Hepatocyte (in vitro differentiated cells): ENCODE measurements at regions not wholly inside any gene's neighbourhood (a gene's known extent, or its start where the extent isn't known, plus 50 kb on each side); places are given as distances from the start of the nearest gene placed in this dataset.
"Not testable (repeated sequence)": the region's sequence is repeated elsewhere in the genome, so short reads cannot be mapped to it uniquely, and the experiment has no call there.

Experiments used
- DNase-seq: peaks from one replicate; pipeline ENCODE4 v3.0.0-alpha.2; 2016; ENCODE audit warnings: low spot score
- H2AFZ ChIP-seq: fragments of 200-600 bp; sonication (generic); 2 replicates; pipeline ENCODE4 v1.6.0; 2016; ENCODE audit warnings: antibody characterized with exemption, mild to moderate bottlenecking
- H3K27ac ChIP-seq: fragments of 200-600 bp; sonication (generic); 2 replicates; pipeline ENCODE4 v1.5.1; 2016; ENCODE audit warnings: mild to moderate bottlenecking
- H3K27me3 ChIP-seq: fragments of 200-600 bp; sonication (generic); 2 replicates; pipeline ENCODE4 v1.6.1; 2016
- H3K36me3 ChIP-seq: fragments of 200-600 bp; sonication (generic); replicated peaks from 2 replicates; pipeline ENCODE4 v1.5.1; 2016; ENCODE audit warnings: low read depth; ENCODE audit not compliant: insufficient read depth
- H3K4me1 ChIP-seq: fragments of 200-600 bp; sonication (generic); 2 replicates; pipeline ENCODE4 v1.5.1; 2016; ENCODE audit warnings: mild to moderate bottlenecking, moderate library complexity; ENCODE audit not compliant: insufficient read depth
- H3K4me2 ChIP-seq: fragments of 200-600 bp; sonication (generic); 2 replicates; pipeline ENCODE4 v1.6.0; 2016
- H3K4me3 ChIP-seq: fragments of 200-600 bp; sonication (generic); 2 replicates; pipeline ENCODE4 v1.5.1; 2016; ENCODE audit warnings: mild to moderate bottlenecking
- H3K79me2 ChIP-seq: fragments of 200-600 bp; sonication (generic); 2 replicates; pipeline ENCODE4 v1.6.0; 2017; ENCODE audit warnings: mild to moderate bottlenecking
- H3K9me2 ChIP-seq: fragments of 200-600 bp; sonication (generic); replicated peaks from 2 replicates; pipeline ENCODE4 v1.6.0; 2017; ENCODE audit warnings: mild to moderate bottlenecking; ENCODE audit not compliant: insufficient read depth
- H3K9me3 ChIP-seq: fragments of 200-600 bp; sonication (generic); 2 replicates; pipeline ENCODE4 v1.5.1; 2016; ENCODE audit warnings: low read depth, mild to moderate bottlenecking
- H4K20me1 ChIP-seq: fragments of 200-600 bp; sonication (generic); 2 replicates; pipeline ENCODE4 v1.6.0; 2016; ENCODE audit warnings: mild to moderate bottlenecking; ENCODE audit not compliant: insufficient read depth, poor library complexity, severe bottlenecking
- EZH2 ChIP-seq: fragments of 200-600 bp; sonication (generic); IDR thresholded peaks from 2 replicates; pipeline ENCODE4 v1.6.1; 2016; ENCODE audit warnings: antibody characterized with exemption, mild to moderate bottlenecking, borderline replicate concordance
- EZH2phosphoT487 ChIP-seq: fragments of 200-600 bp; sonication (generic); IDR thresholded peaks from one replicate; pipeline ENCODE4 v1.6.1; 2018; ENCODE audit warnings: antibody characterized with exemption, mild to moderate bottlenecking, low read depth, moderate library complexity; ENCODE audit not compliant: unreplicated experiment, severe bottlenecking
- WGBS: methylation state at CpG from one replicate; pipeline ENCODE4 v1.1.6; 2016; ENCODE audit warnings: low lambda C conversion rate; ENCODE audit errors: missing lambda C conversion rate; 5-methylcytosine and 5-hydroxymethylcytosine counted together
- TF ChIP-seq, protein P1 (sequence below): fragments of 200-600 bp; sonication (generic); IDR thresholded peaks from 2 replicates; pipeline ENCODE4 v1.5.1; 2016; ENCODE audit warnings: antibody characterized with exemption, mild to moderate bottlenecking; ENCODE audit not compliant: poor library complexity

- H2AFZ ChIP-seq, result no peak overlapping the region
- H3K27ac ChIP-seq, result peak overlapping the region; percentile 70
- WGBS, result 45% methylated on average over 5 of the region's 5 CpGs
- H3K9me3 ChIP-seq, result no peaks in the 10 kb centered on the region
- peaks cover 12% of the 10 kb centered on the region for H3K4me1 ChIP-seq
- no peak for DNase-seq
- no peaks in the 10 kb centered on the region for H3K79me2 ChIP-seq
- H3K27me3 ChIP-seq, result no peaks in the 10 kb centered on the region
- H3K4me3 ChIP-seq, result no peak overlapping the region
- H3K4me2 ChIP-seq, result peak overlapping the region; percentile 6
- no peaks in the 10 kb centered on the region for H4K20me1 ChIP-seq
- H3K9me2 ChIP-seq, result no peaks in the 10 kb centered on the region
- TF ChIP-seq, protein P1, sequence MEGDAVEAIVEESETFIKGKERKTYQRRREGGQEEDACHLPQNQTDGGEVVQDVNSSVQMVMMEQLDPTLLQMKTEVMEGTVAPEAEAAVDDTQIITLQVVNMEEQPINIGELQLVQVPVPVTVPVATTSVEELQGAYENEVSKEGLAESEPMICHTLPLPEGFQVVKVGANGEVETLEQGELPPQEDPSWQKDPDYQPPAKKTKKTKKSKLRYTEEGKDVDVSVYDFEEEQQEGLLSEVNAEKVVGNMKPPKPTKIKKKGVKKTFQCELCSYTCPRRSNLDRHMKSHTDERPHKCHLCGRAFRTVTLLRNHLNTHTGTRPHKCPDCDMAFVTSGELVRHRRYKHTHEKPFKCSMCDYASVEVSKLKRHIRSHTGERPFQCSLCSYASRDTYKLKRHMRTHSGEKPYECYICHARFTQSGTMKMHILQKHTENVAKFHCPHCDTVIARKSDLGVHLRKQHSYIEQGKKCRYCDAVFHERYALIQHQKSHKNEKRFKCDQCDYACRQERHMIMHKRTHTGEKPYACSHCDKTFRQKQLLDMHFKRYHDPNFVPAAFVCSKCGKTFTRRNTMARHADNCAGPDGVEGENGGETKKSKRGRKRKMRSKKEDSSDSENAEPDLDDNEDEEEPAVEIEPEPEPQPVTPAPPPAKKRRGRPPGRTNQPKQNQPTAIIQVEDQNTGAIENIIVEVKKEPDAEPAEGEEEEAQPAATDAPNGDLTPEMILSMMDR, result no peak
- peak; percentile 91 for TF ChIP-seq EZH2phosphoT487
- TF ChIP-seq EZH2, result no peak
- H3K36me3 ChIP-seq, result no peaks in the 10 kb centered on the region
Measured at GRCh38 chr3:20528180-20528770, 342.3 kb upstream of the SGO1 start.

GRCh38 chr3:20527368-20527767 is 341.4 kb upstream of the SGO1 start:
- Histone ChIP-seq H3K27me3 (no peaks in the 10 kb centered on the region), H3K79me2 (no peaks in the 10 kb centered on the region), H3K4me3 (no peak overlapping the region), H4K20me1 (no peaks in the 10 kb centered on the region), H3K4me1 (peaks cover 12% of the 10 kb centered on the region), H3K36me3 (no peaks in the 10 kb centered on the region), H3K9me2 (no peaks in the 10 kb centered on the region), H3K9me3 (no peaks in the 10 kb centered on the region), H3K27ac (peak overlapping the region; percentile 70), H2AFZ (no peak overlapping the region), H3K4me2 (no peak overlapping the region)
- no peak for TF ChIP-seq EZH2
- TF ChIP-seq, protein P1, result no peak
- no peak for TF ChIP-seq EZH2phosphoT487
- 48% methylated on average over 1 of the region's 1 CpG for WGBS
- DNase-seq, result no peak

DNA sequence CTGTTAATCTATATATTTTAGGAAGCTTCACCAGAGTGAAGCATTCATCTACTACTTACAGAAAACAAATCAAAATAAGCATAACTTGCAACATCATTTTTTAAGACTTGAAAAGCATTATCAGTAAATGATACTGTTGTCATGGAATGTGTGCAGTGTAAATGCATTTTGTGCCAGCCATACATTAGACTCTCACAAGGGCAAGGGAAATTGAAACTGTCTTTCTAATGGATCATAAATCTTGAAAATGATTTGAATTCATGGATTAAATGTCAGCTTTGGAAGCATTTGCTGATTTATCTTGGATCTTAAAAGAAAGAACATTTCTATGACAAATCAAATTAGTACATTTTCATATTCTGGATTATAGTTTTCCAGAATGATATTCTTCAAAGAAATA is 338.3 kb upstream of the SGO1 start:
- DNase-seq, result no peak
- H3K4me1 ChIP-seq, result peaks cover 12% of the 10 kb centered on the region
- no peaks in the 10 kb centered on the region for H3K27me3 ChIP-seq
- H3K36me3 ChIP-seq, result no peaks in the 10 kb centered on the region
- no peaks in the 10 kb centered on the region for H4K20me1 ChIP-seq
- H3K79me2 ChIP-seq, result no peaks in the 10 kb centered on the region
- TF ChIP-seq EZH2phosphoT487 (no peak), EZH2 (no peak)
- TF ChIP-seq, protein P1, result no peak
- H3K4me3 ChIP-seq, result no peak overlapping the region
- H2AFZ ChIP-seq, result no peak overlapping the region
- H3K9me2 ChIP-seq, result no peaks in the 10 kb centered on the region
- H3K9me3 ChIP-seq, result no peaks in the 10 kb centered on the region
- no peak overlapping the region for H3K27ac ChIP-seq
- H3K4me2 ChIP-seq, result no peak overlapping the region

DNA sequence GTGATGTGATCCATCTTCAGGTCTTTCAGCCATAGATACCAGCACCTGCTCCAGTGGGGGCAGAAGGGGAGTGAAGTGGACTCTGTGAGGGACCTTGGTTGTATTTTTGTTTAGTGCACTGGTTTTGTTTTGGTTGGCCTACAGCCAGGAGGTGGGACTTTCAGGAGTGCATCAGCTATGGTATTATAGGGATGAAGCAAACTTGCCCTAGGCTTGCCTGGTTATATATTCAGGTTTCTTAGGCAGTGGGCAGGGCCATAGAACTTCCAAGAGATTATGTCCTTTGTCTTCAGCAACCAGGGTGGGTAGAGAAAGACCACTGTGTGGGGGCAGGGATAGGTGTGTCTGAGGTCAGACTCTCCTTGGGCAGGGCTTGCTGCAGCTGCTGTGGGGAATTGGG is 337.3 kb upstream of the SGO1 start:
- DNase-seq, result no peak
- H4K20me1 ChIP-seq, result no peaks in the 10 kb centered on the region
- TF ChIP-seq EZH2phosphoT487 (no peak), EZH2 (no peak)
- TF ChIP-seq, protein P1, result no peak
- H3K79me2 ChIP-seq, result no peaks in the 10 kb centered on the region
- H3K4me3 ChIP-seq, result no peak overlapping the region
- no peaks in the 10 kb centered on the region for H3K9me3 ChIP-seq
- H2AFZ ChIP-seq, result no peak overlapping the region
- H3K27me3 ChIP-seq, result no peaks in the 10 kb centered on the region
- no peak overlapping the region for H3K4me2 ChIP-seq
- H3K36me3 ChIP-seq, result no peaks in the 10 kb centered on the region
- no peaks in the 10 kb centered on the region for H3K9me2 ChIP-seq
- no peak overlapping the region for H3K27ac ChIP-seq
- H3K4me1 ChIP-seq, result peaks cover 7% of the 10 kb centered on the region

GRCh38 chr3:20517316-20517715 is 331.3 kb upstream of the SGO1 start:
- not testable (repeated sequence) for H2AFZ ChIP-seq, H3K27ac ChIP-seq, H3K4me2 ChIP-seq, H3K27me3 ChIP-seq, H3K36me3 ChIP-seq, H3K9me2 ChIP-seq, H3K9me3 ChIP-seq, H4K20me1 ChIP-seq, H3K79me2 ChIP-seq, H3K4me3 ChIP-seq, DNase-seq, H3K4me1 ChIP-seq
- WGBS, result 92% methylated on average over 10 of the region's 10 CpGs
